Activated CD8-positive, alpha-beta memory T cell treated with anti-CD3 and anti-CD28 coated beads for 36 hours (primary cell): ENCODE measurements at regions not wholly inside any gene's neighbourhood (a gene's known extent, or its start where the extent isn't known, plus 50 kb on each side); places are given as distances from the start of the nearest gene placed in this dataset.
"Not testable (repeated sequence)": the region's sequence is repeated elsewhere in the genome, so short reads cannot be mapped to it uniquely, and the experiment has no call there.

Experiments
- CTCF ChIA-PET: fragments of 350-600 bp; sonication (Branson Sonifier 250); formaldehyde crosslinking; loops from one replicate; lab custom pipeline; 2021; ENCODE audit warnings: antibody characterized with exemption; lab: Charles Lee
- POLR2A ChIA-PET: fragments of 350-600 bp; sonication (Branson Sonifier 250); formaldehyde crosslinking; loops from one replicate; lab custom pipeline; 2021; ENCODE audit warnings: antibody characterized with exemption; lab: Charles Lee

DNA sequence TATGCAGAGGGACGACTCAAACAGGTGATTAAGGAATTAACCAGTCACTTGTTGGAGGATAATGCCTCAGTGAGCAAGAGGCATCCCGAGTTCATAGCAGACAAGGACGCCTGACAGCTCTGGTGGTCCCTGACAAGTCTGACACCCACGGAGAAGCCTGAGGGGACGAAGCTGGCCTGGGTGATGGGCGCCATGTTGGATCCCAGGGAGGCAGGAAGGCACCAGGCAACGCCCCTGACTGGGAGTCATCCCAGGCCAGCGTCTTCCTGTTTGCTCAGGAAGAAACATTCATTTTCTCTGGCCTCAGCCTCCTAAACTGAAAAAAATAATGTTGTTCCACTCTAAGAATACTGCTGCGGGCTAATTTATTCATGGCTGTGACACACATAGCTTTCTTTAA, 92.1 kb upstream of the ATP8B1 start:
- POLR2A ChIA-PET: no interaction called here

DNA sequence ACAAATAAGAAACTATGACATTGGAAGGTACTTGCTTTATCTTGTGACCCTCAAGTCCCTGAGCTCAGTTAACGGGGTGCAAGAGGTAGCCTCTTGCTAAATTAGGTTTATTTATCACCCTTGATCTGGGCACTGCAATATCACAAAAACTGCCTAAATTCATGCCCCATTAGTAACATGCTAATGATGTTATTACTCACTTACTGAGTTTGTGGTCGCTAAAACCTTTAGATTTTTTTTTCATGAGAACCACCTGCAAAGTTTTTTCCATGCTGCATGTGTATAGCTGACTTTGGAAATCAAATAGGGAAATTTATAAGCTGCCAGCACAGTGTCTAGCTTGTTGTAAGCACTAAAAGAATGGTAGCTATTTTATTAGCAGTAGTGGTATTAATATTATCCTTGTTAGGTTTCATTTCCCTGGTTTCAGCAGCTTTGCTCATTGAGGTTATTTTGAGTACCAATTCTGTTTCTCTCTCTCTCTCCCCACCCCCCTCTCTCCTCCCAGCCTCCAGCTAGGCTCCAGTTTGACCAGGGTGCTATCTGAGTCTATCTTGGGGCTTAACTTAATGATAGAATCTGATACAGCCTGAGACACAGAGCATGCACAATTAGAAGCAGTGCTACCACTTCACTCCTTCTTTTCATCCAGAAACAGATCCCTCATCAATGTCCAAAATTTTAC, 88.7 kb upstream of the ATP8B1 start:
- POLR2A ChIA-PET: no interaction called here
- CTCF ChIA-PET: no interaction called here

More for the DNA sequence above, 92.1 kb upstream of the ATP8B1 start:
- CTCF ChIA-PET: no interaction called here

DNA sequence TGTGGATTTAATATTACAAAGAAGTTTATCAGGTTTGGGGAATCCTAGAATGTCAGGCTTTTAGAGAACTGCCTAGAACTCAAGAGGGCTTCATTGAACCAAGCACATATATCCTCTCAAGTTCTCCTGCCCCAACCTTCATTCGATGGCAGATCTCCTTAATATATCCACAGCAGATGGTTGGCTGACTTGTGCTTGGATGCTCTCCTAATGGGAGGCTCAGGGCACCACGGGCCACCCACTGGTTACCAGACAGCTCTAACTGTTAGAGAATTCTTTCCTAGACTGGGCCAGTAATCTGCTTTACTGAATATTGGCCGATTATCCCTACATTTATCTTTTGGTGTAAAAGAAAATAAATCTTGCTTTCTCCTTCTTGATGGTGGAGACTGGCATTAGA, 87.2 kb upstream of the ATP8B1 start:
- POLR2A ChIA-PET: no interaction called here
- CTCF ChIA-PET: no interaction called here

DNA sequence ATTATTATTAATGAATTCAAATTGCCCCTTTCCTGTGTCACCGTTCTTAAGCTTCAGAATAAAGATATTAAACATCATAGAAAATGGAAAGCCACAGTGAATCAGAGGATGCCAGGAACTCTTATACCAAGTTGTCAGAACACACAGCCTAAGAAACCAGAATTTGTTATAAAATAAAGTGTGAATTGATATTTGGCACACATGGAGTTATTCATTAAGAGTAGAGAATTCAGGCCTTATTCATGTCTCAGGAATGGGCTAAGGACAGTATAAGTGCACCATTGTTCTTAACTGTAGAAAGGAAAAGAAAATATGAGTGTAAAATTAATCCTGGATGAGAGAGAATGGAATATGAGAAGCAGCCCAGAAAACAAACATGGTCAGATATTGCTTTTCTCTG, 86.7 kb upstream of the ATP8B1 start:
- ChIA-PET POLR2A (no interaction called here), CTCF (no interaction called here)

DNA sequence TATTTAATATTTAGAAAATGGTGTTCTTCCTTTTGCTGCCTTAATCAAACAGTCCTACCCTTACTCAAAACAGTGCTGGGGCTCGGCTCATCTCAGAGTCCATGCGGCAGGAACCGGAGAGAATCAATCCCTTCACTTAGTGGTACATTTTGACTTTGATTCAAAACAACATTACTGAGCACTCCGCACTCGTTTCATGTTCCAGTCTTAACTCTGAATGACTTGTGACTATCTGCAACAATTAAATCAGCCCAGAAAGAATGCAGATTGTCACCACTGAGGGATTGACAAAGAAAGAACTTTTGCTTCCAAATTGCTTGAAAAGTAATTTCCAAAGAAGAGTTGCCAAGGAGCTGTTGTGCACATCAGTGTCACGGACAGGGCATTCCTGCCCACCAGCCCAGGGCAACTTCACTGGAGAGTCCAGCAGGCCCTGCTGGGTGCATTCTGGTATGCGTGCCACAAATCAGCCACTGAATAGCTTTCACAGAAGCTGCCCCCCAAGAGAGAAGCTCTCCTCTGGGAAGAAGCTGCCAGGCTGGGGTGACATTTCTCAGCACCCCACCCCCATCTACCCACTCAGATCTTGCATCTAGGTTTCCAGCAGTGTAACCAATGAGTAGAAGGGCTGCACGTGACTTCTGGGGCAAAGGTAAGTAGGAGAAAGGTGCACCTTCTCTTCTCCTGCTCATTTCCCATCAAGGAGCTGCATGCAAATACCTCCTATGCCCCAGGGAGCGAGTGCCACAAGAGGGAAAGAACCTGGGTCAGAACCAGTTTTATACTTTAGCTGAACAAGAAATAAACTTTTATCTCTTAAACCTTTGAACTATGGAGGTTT, 84.6 kb upstream of the ATP8B1 start:
- POLR2A ChIA-PET: no interaction called here
- CTCF ChIA-PET: no interaction called here

DNA sequence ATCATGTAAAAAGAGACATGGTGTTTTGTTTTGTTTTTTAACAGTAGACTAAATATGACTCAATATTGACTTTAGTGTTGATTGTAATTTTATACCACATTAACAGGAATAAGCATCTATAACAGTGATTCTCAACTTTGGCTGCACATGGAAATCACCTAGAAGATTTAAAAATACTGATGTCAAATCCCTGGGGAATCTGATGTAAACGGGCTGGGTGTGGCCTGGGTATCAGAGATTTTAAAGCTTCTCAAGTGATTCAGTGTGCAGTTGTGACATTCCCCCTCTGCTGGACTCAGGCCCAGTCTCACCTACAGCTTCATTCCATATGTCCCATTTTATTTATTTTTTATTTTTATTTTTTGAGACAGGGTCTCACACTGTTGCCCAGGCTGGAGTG, 82.8 kb upstream of the ATP8B1 start:
- POLR2A ChIA-PET: no interaction called here
- CTCF ChIA-PET: interaction anchor here (1.8 kb wide), 1 partner anchor 21 kb away, joined by 4 read pairs; no protein-coding TSS in a partner anchor

DNA sequence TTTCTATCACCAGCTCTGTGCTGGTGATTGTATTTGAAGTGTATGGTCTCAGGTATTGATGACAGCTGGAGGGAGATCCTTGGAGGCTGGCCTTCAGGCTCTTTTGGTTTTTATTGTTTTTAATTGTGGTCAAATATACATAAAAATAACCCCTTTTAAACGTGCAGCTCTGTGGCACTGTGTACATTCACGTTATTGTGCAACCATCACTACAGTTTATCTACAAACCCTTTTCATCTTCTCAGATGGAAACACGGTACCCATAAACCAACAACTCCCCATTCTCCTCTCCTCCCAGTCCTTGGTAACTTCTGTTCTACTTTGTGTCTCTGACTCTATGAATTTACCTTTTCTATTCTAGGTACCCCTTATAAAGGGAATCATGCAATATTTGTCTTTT, 79.3 kb upstream of the ATP8B1 start:
- POLR2A ChIA-PET: no interaction called here
- CTCF ChIA-PET: interaction anchor here (1.1 kb wide), 1 partner anchor 239 kb away, joined by 3 read pairs; no protein-coding TSS in a partner anchor

DNA sequence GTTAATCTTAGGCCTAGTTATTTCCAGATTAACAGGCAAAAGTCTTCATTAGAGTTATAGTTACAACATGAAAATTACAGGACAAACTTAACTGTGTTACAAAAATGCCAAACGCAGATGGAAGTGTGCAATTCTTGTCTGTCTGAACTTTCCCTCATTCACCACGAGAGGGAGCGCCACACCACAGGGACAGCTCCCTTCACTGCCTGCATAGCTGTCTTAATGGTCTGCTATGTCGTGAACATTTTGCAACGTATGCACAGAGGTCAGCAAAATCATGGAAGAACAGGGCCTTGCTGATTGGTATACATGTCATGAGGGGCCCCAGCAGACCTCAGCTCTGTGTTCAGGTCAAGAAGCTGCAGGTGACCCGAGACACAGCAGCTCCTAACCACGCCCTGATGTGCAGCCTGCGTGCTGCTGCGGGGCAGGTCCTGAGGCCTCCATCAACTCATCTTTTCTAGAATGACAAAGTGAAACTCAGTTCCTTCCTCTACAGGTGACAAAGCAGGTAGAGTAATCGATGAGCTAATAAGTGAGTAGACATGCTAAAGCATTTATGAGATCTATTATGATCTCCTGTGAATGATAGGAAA, 78.8 kb upstream of the ATP8B1 start:
- ChIA-PET POLR2A (no interaction called here), CTCF (interaction anchor here (1.1 kb wide), 1 partner anchor 240 kb away, joined by 3 read pairs; no protein-coding TSS in a partner anchor)

DNA sequence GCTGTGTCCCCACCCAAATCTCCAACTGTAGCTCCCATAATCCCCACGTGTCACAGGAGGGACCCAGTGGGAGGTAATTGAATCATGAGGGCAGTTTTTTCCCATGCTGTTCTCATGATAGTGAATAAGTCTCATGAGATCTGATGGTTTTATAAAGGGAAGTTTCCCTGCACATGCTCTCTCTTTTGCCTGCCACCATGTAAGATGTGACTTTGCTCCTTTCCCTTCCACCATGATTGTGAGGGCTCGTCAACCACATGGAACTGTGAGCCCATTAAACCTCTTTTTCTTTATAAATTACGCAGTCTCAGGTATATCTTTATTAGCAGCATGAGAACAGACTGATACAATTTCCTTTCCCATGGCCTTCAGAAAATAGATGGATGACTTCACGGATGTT, 76.8 kb upstream of the ATP8B1 start:
- POLR2A ChIA-PET, CTCF ChIA-PET: not testable (repeated sequence)

DNA sequence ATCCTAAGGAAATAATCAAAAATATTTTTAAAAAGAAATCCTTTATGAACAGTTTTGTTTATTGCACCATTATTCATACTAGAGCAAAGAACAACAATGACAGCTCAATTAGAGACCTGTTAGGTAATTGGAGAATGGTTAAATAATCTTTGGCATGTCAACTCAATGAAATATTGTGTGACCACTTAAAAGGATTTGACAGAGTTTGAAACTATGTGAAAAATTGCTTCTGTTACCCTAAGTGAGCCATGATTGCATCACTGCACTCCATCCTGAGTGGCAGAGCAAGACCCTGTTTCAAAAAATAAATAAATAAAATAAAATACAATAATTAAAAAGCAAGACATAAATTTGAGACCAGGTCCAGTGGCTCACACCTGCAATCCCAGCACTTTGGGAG, 66.1 kb upstream of the ATP8B1 start:
- ChIA-PET CTCF (no interaction called here), POLR2A (no interaction called here)

DNA sequence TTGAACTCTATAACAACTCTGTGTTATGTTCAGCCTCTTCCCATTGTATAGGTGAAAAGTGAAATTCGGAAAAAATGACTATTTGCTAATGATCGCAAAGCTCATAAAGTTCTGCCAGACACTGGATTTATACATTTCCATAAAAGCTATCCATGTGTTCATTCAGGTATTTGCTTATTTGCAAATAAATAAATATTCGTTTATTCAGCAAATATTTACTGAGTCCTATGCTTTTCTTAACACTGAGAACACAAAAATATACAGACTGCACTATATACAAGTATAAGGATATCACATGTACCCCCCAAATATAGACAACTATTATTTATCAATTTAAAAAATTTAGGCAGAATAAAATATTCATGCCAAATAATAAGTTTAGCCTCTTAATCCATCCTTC, 63.2 kb upstream of the ATP8B1 start:
- CTCF ChIA-PET: interaction anchor here (0.6 kb wide), 1 partner anchor 130 kb away, joined by 4 read pairs; no protein-coding TSS in a partner anchor
- POLR2A ChIA-PET: no interaction called here

DNA sequence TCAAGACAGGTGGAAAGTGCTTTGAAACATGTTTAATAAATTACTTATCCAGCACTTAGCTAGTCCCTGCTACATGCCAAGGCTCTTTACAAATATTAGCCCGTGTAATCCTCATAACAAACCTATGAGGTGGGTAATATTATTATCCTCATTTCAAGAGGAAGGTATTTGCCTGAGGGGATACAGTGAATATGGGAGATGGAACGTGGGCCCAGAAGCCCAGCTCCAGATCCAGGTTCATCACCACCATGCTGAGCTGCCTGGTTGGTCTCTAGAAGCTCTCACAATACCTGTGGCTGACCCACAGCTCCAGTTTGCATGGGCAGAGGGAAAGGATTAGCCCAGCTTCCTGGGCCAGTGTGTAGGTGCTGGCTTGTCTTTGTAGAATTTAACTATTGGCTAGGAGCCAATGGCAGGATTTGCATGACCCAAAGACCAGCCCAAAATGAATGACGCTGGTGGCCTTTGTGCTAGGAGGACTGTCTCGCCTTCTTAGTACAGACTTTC, 61.6 kb upstream of the ATP8B1 start:
- POLR2A ChIA-PET: no interaction called here
- CTCF ChIA-PET: interaction anchor here (1.2 kb wide), 1 partner anchor 21 kb away, joined by 4 read pairs; no protein-coding TSS in a partner anchor

DNA sequence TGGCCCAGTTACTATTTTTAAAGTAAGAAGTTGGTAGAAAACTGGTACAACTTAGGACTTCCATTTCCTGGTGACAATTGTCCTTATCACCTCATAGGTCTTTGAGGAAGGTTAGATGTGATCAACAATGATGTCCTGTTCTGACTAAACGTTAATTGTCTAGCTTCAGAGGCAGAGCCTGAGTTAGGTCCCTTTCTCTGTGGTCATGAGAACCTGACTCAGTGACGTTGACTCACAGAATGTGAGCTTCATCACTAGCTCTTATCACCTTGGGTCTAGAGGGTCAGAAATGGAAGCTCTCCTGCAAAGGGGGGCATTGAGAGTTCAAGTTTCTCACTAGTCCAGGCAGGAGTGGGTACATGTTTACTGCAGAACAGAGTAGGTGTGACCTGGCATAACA, 60.6 kb upstream of the ATP8B1 start:
- CTCF ChIA-PET: no interaction called here
- POLR2A ChIA-PET: no interaction called here

DNA sequence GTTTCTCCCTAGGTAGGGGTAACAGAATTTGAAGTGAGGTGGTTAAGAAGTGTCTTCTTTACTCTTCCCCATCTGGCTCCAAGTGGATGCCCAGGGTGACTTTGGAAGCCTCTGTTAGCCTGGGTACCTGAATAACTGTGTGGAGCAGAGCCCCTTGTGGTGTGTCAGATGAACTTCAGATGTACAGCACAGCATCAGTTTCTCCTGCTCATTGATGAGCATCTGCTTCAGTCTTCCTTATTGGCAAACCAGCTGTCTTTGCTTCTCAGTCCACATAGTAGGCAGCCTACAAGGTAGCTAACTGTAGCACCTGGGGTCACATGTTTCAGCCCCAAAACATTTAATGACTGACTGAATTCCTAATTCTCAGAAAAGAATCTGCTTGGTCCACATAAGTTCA, 56.2 kb upstream of the ATP8B1 start:
- POLR2A ChIA-PET: no interaction called here
- CTCF ChIA-PET: interaction anchor here (1.0 kb wide), 1 partner anchor 229 kb away, joined by 3 read pairs; no protein-coding TSS in a partner anchor

DNA sequence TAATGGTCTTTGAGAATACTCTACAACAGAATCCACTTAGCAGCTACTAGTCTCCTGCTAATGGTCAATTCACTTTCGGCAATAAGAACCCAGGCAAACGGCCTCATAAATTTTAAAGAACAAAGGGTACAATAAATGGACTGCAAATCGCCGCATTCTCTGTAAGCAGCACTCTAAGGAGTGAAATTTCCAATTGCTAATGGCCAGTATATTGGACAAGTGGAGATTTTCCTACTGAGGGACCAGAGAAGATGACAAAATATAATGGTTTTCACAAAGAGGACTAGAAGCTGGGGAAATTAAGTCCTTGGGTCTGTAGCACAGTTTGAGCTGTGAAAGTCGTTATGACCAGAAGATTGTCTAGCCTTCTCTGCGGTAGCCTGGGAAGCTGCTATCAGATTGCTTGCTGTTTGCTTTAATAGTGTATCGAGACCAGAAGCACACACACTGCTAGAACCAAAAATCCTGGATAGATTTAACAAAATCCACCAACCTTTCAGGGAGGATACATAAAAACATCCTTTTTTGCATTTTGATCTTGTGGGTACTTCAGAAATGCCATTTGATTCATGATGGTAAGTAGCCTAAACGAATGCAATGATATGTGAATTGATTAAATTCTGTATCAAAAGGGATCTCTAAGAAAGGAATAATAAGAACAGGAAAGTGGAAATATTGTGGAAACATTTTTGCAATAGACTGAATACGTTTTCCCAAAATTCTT, 53.6 kb upstream of the ATP8B1 start:
- ChIA-PET CTCF (no interaction called here), POLR2A (no interaction called here)

DNA sequence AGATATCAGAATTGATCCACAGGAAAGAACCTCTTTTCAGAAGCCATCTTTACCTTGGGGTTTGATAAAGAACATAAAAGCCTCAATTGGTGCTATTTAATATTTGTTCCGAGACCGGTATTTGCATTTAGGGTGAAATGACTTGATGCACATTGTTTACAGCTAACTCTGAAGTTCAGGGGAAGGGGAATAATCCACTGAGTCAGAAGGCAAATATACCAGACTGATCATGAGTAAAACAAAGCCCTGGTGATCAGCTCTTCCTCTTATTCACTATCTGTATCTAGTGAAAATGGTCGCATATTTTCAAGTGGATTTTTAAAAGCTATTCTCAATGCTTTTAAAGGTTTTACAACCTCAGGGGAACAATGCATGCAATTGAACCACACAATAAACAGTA, 53.0 kb upstream of the ATP8B1 start:
- CTCF ChIA-PET: no interaction called here

DNA sequence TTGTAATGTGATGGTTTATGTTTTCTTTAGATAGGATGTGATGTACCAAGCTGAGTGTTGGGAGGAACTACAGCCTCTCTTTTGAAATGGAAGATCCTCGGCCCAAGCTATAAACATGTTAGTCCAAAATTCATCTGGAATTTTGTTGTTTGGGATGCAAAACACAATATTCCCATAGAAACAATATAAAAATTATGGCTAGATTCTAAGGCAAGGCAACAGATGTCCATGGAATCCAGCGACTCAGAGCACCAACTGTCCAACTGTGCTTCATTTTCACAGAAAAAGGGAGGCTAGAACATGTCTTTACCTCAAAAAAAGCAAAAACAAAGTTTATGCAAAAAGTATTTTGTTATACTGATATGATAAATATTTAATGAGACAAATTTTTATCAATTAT, 52.4 kb upstream of the ATP8B1 start:
- POLR2A ChIA-PET: no interaction called here
- CTCF ChIA-PET: no interaction called here

More for the DNA sequence above, 53.0 kb upstream of the ATP8B1 start:
- POLR2A ChIA-PET: no interaction called here

DNA sequence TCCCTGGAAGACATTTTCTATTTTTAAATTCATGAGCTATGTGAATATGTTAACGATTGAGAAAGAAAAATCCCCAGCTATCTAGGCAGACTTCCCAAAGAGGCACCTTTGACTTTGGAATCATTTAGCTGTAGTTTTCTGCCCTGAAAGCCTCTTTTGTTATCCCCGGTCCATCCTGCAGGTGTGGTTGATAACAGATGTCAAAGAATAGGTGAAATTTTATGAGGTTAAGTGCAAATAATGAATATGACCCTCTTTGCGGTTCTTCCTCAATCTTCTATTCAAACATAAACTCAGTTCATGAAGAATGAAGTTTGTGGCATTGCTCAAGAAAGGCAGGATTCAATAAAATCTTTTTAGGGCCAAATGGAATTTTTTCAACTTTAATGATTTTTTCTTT, 51.6 kb upstream of the ATP8B1 start:
- CTCF ChIA-PET: no interaction called here
- POLR2A ChIA-PET: no interaction called here

DNA sequence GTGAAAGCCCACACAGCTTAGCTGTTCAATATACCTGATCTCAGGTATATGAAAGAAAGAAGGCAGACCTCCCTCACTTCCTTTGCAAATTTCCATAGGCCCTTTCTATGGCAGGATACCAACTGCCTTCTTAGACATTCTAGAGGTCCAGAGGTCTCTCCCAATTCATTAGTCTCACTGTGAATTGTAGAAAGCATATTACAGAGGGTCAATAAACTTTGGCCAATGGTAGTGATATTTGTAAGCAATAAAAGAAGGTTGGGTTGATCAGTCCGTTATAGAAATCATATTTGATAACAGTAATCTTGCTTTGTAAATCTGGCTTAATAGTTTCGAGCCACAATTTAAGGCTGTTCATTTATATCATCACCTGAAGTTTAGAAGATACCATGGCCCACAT, 50.7 kb upstream of the ATP8B1 start:
- ChIA-PET POLR2A (no interaction called here), CTCF (no interaction called here)

DNA sequence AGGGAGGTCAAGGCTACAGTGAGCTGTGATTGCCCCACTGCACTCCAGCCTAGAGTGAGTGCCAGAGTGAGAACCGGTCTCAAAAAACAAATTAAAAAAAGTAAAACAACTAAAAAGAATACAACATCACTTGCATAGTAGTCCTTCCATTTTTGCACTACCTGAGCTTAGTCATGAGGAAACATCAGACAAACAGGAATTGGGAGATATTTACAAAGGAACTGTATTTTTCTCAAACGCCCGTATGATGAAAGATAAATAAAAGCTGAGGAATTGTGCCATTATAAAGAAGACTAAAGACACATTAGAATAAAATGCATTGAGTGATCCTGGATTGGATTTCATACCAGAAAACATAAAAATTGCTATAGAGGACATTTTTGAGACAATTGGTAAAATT, 50.0 kb upstream of the ATP8B1 start:
- CTCF ChIA-PET: no interaction called here

More for the DNA sequence above, 50.0 kb upstream of the ATP8B1 start:
- POLR2A ChIA-PET: no interaction called here
